ENCODE measurements at regions not wholly inside any gene's neighbourhood (a gene's known extent, or its start where the extent isn't known, plus 50 kb on each side); places are given as distances from the start of the nearest gene placed in this dataset.
"Not testable (repeated sequence)": the region's sequence is repeated elsewhere in the genome, so short reads cannot be mapped to it uniquely, and the experiment has no call there.

DNA sequence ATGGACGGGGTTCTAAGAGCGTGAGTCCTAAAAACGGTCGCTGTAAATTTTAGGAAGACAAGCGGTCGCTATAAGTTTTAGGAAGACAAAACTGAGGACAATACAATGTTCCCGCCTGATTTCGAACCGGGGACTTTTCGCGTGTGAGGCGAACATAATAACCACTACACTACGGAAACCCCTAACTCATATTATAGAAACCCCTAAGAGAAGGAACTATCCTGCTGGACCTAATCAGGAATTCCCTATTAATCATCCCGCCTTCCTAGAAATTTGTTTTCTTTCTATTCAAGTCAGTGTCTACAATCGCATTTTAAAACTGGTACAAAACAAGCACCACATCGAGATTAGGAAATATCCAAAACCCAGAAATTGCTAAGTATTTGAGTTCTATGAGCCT, 183.8 kb downstream of the OR2B2 start:
- no peak overlapping the region for H3K4me3 Mint-ChIP-seq (ENCODE audit: unreplicated experiment)
- H3K27ac Mint-ChIP-seq (ENCODE audit: unreplicated experiment) = no peak overlapping the region
- no peaks in the 10 kb centered on the region for H3K4me1 Mint-ChIP-seq (ENCODE audit: low read depth, unreplicated experiment)
- no peaks in the 10 kb centered on the region for H3K36me3 Mint-ChIP-seq (ENCODE audit: unreplicated experiment)
- TF ChIP-seq, protein P1, sequence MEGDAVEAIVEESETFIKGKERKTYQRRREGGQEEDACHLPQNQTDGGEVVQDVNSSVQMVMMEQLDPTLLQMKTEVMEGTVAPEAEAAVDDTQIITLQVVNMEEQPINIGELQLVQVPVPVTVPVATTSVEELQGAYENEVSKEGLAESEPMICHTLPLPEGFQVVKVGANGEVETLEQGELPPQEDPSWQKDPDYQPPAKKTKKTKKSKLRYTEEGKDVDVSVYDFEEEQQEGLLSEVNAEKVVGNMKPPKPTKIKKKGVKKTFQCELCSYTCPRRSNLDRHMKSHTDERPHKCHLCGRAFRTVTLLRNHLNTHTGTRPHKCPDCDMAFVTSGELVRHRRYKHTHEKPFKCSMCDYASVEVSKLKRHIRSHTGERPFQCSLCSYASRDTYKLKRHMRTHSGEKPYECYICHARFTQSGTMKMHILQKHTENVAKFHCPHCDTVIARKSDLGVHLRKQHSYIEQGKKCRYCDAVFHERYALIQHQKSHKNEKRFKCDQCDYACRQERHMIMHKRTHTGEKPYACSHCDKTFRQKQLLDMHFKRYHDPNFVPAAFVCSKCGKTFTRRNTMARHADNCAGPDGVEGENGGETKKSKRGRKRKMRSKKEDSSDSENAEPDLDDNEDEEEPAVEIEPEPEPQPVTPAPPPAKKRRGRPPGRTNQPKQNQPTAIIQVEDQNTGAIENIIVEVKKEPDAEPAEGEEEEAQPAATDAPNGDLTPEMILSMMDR (IDR thresholded peaks at IDR 0.05; ENCODE audit: partially characterized antibody, unreplicated experiment) = no peak
- no peak for DNase-seq
- peaks cover 1% of the 10 kb centered on the region for H3K27me3 Mint-ChIP-seq (ENCODE audit: unreplicated experiment)
- no peaks in the 10 kb centered on the region for H3K9me3 Mint-ChIP-seq (ENCODE audit: unreplicated experiment)

DNA sequence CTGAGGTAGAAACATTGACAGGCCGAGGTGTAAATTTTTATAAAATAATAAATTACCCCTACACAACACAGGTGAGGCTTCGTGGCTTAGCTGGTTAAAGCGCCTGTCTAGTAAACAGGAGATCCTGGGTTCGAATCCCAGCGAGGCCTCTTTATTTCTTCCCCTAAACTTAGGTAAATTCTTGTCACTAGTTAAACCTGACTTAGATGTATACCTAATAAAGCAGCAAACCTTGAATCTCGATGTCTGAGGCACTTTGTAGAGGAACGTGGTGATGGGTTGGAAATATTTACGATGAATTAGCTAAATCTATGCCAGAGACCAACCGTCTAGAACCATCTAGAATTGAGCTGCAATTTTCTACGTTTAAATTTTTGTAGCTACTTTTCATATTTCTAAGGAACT, 185.6 kb downstream of the OR2B2 start:
- H3K36me3 Mint-ChIP-seq (ENCODE audit: unreplicated experiment) = no peaks in the 10 kb centered on the region
- H3K27me3 Mint-ChIP-seq (ENCODE audit: unreplicated experiment) = peaks cover 1% of the 10 kb centered on the region
- no peak overlapping the region for H3K27ac Mint-ChIP-seq (ENCODE audit: unreplicated experiment)
- TF ChIP-seq, protein P1 (IDR thresholded peaks at IDR 0.05; ENCODE audit: partially characterized antibody, unreplicated experiment) = no peak
- H3K4me1 Mint-ChIP-seq (ENCODE audit: low read depth, unreplicated experiment) = no peaks in the 10 kb centered on the region
- no peak for DNase-seq
- no peaks in the 10 kb centered on the region for H3K9me3 Mint-ChIP-seq (ENCODE audit: unreplicated experiment)
- H3K4me3 Mint-ChIP-seq (ENCODE audit: unreplicated experiment) = no peak overlapping the region

DNA sequence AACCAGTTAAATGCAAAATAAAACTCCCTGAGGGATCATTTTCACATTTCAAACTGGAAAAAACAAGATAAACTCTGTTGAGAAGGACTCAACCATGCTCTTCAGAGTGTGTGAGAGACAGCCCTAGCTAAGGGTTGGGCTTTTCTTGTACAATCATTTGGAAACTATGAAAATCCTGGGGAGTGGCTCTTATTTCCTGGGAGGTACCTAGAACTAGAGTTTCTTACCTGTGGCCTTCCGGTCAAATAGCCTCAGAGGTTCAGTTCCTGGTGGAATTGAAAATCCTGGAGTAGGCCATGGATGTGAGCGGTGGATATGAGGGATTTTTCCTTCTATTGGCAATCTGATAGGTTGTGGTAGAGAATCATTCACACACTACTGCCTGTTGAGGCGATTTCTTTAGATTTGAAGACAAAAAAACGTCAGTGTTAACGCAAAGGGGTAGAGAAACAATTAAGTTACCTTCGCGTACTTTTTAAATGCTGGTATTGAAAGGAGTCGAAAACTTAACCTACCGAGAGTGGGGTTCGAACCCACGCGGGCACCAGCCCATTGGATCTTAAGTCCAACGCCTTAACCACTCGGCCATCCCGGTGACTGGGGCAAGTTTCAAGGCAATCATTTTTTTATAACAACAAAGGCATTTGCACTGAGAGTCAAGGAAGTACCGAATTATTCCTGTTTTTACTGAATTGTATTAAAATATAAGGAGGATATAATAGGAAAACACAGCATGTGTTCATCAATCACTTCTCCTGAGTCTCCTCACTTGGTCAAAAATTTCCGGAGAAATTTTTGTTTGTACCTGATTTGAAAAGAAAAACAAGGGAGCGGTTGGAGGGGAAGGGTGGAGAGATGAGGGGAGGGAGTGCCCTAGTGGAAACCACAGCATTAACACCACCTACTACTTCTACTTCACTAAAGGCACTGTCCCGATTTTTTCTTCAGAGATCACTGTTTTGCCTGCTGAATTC, 191.3 kb downstream of the OR2B2 start:
- Mint-ChIP-seq H3K36me3 (ENCODE audit: unreplicated experiment) (no peaks in the 10 kb centered on the region), H3K9me3 (ENCODE audit: unreplicated experiment) (peaks cover 2% of the 10 kb centered on the region), H3K4me3 (ENCODE audit: unreplicated experiment) (peak overlapping the region; percentile 24), H3K27ac (ENCODE audit: unreplicated experiment) (no peak overlapping the region), H3K4me1 (ENCODE audit: low read depth, unreplicated experiment) (no peaks in the 10 kb centered on the region), H3K27me3 (ENCODE audit: unreplicated experiment) (peaks cover 4% of the 10 kb centered on the region)
- no peak for DNase-seq
- TF ChIP-seq, protein P1 (IDR thresholded peaks at IDR 0.05; ENCODE audit: partially characterized antibody, unreplicated experiment) = no peak

DNA sequence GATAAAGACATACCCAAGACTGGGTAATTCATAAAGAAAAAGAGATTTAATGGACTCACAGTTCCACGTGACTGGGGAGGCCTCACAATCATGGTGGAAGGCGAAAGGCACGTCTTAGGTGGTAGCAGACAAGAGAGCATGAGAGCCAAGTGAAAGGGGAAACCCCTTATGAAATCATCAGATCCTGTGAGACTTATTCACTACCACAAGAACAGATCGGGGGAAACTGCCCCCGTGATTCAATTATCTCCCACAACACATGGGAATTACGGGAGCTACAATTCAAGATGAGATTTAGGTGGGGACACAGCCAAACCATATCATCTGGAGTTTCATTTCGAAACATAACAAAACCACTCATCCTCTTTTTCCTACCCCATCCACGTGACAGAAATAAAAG, 193.2 kb downstream of the OR2B2 start:
- H3K27me3 Mint-ChIP-seq (ENCODE audit: unreplicated experiment); H3K4me1 Mint-ChIP-seq (ENCODE audit: low read depth, unreplicated experiment); DNase-seq; H3K36me3 Mint-ChIP-seq (ENCODE audit: unreplicated experiment); H3K4me3 Mint-ChIP-seq (ENCODE audit: unreplicated experiment); H3K9me3 Mint-ChIP-seq (ENCODE audit: unreplicated experiment); H3K27ac Mint-ChIP-seq (ENCODE audit: unreplicated experiment): not testable (repeated sequence)

DNA sequence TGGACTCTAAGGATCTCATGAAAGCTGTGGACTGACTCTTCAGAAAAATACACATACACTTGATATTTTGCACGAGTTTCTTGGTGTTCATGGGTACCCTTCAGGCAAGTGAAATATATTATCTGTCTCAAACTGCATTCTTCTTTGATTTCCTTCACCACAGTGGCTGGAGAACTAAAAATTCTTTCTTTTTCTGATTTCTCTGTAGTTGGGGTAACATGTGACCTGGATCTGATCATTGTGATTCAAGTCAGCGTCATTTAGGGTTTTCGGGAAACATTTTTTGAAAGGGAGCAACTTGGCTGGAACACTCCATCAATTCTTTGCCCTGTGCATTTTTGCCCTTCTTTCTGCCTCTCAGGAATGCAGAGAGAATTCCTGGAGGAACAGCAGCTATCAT, 205.8 kb downstream of the OR2B2 start:
- TF ChIP-seq, protein P1 (IDR thresholded peaks at IDR 0.05; ENCODE audit: partially characterized antibody, unreplicated experiment) = no peak
- no peak for DNase-seq
- H3K4me1 Mint-ChIP-seq (ENCODE audit: low read depth, unreplicated experiment) = no peaks in the 10 kb centered on the region
- H3K9me3 Mint-ChIP-seq (ENCODE audit: unreplicated experiment) = no peaks in the 10 kb centered on the region
- H3K4me3 Mint-ChIP-seq (ENCODE audit: unreplicated experiment) = no peak overlapping the region
- no peak overlapping the region for H3K27ac Mint-ChIP-seq (ENCODE audit: unreplicated experiment)
- H3K36me3 Mint-ChIP-seq (ENCODE audit: unreplicated experiment) = no peaks in the 10 kb centered on the region
- H3K27me3 Mint-ChIP-seq (ENCODE audit: unreplicated experiment) = no peaks in the 10 kb centered on the region

All from glutamatergic neuron (in vitro differentiated cells).